Epithelial cell of proximal tubule (primary cell): ENCODE measurements at regions not wholly inside any gene's neighbourhood (a gene's known extent, or its start where the extent isn't known, plus 50 kb on each side); places are given as distances from the start of the nearest gene placed in this dataset.

Experiments
- DNase-seq: peaks from one replicate; pipeline ENCODE4 v3.0.0-alpha.2; 2011; ENCODE audit warnings: low read depth
- H3K4me3 ChIP-seq: 2 replicates; pipeline ENCODE4 v1.5.1; 2011; ENCODE audit warnings: low read depth, mild to moderate bottlenecking, low read length
- CTCF ChIP-seq: conservative IDR thresholded peaks from 2 replicates; pipeline ENCODE4 v1.5.1; 2012; ENCODE audit warnings: low read depth, mild to moderate bottlenecking, low read length

- no peak overlapping the region for H3K4me3 ChIP-seq
- TF ChIP-seq CTCF, result no peak
- DNase-seq, result no peak
These were observed 1554.9 kb upstream of the CADM2 start for GRCh38 chr3:83403927-83404326.

GRCh38 chr3:83426300-83426699, 1532.5 kb upstream of the CADM2 start:
- TF ChIP-seq CTCF, result no peak
- DNase-seq, result no peak

GRCh38 chr3:83434880-83435587, 1523.8 kb upstream of the CADM2 start:
- TF ChIP-seq CTCF, result no peak
- DNase-seq, result no peak
- no peak overlapping the region for H3K4me3 ChIP-seq

More at GRCh38 chr3:83426300-83426699, 1532.5 kb upstream of the CADM2 start:
- no peak overlapping the region for H3K4me3 ChIP-seq

DNA sequence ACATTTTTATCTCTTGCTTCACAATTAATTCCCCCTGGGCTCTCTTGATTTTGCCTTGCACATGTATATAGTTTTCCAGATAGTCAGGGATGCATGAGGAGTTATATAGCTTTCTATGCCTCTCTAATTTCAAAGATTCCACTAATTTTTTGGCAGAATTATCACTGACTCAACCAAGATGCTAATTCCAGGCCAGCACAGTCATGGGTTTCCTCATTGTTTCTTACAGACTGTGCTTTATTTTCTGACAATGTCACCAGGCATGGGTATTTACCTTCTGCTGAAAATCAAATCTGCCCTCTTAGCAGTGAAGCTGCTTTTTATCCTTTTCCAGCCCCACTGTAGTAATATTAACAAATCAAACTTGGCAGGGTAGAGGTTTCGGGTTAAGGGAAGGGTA, 1520.6 kb upstream of the CADM2 start:
- no peak for DNase-seq
- TF ChIP-seq CTCF, result no peak
- no peak overlapping the region for H3K4me3 ChIP-seq

GRCh38 chr3:83453056-83453455, 1505.7 kb upstream of the CADM2 start:
- H3K4me3 ChIP-seq, result no peak overlapping the region
- DNase-seq, result no peak
- no peak for TF ChIP-seq CTCF

- TF ChIP-seq CTCF, result no peak
- H3K4me3 ChIP-seq, result no peak overlapping the region
- DNase-seq, result no peak
These were observed 1504.4 kb upstream of the CADM2 start for GRCh38 chr3:83454353-83454752.

GRCh38 chr3:83457551-83457950, 1501.2 kb upstream of the CADM2 start:
- DNase-seq, result no peak
- H3K4me3 ChIP-seq, result no peak overlapping the region
- no peak for TF ChIP-seq CTCF
